BE2C (cell line): ENCODE measurements at regions not wholly inside any gene's neighbourhood (a gene's known extent, or its start where the extent isn't known, plus 50 kb on each side); places are given as distances from the start of the nearest gene placed in this dataset.
A peak's percentile ranks its signal among the peaks of the same experiment; 100 is the strongest.

Source experiments
- DNase-seq: peaks from one replicate; pipeline ENCODE4 v3.0.0-alpha.2; 2020
- H3K27me3 ChIP-seq: fragments of 250-450 bp; sonication (Bioruptor Pico); 2 replicates; pipeline ENCODE4 v1.5.1; 2020; ENCODE audit warnings: mild to moderate bottlenecking
- H3K36me3 ChIP-seq: fragments of 250-450 bp; sonication (Bioruptor Pico); 2 replicates; pipeline ENCODE4 v1.5.1; 2020; ENCODE audit warnings: mild to moderate bottlenecking
- H3K4me1 ChIP-seq: fragments of 250-450 bp; sonication (Bioruptor Pico); 2 replicates; pipeline ENCODE4 v1.5.1; 2020
- H3K4me3 ChIP-seq: 2 replicates; pipeline ENCODE4 v1.5.1; 2011; ENCODE audit warnings: low read depth, low read length
- H3K9me3 ChIP-seq: fragments of 250-450 bp; sonication (Bioruptor Pico); 2 replicates; pipeline ENCODE4 v1.5.1; 2020
- CTCF ChIP-seq: IDR thresholded peaks from 2 replicates; pipeline ENCODE4 v1.5.1; 2012; ENCODE audit warnings: mild to moderate bottlenecking, low read depth, low read length

DNA sequence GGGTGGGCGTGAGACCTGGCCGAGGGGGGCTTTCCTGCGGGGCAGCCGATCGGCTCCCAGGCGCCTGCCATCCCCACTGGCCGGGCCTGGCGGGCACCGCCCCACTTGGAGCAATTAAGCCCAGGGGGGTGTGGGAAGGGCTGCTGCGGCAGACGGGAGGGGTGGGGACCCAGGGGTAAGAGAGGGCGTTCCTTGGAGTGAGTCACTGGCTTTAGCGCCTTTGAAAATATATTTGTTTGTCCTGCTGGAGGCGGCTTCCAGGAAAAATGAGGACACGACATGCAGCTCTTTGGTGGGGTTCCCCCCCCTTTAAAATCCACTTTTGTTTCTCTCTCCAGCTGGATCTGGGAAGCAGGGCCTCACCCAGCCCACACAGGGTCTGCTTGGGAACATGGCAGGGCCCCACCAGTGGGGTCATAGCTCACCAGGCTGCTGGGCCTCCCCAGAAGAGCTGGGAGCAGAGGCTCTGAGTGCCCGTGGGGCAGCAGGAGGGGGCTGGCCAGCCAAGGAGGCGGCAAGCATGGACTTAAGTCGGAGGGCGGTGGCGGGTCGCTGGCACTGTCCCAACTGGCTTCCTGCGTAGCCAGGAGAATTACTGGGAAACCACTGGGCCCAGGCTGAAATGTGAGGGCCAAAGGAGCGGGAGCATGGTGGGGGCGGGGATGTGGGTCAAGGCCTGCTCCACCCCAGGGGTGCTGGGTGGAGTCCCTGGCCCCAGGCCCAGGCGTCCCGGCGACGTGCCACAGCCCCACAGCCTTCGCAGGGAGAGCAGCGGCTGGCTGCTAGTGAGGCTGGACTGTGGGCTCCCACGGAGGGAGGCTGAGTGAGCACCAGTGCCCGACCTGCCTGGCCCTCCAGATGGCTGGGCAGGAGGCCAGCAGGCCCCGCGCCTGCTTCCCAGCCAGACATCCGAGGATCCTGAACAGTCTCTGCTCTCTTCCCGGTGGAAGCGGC, 128.0 kb downstream of the RFLNA start:
- Histone ChIP-seq H3K27me3 (no peaks in the 10 kb centered on the region), H3K36me3 (peaks cover 78% of the 10 kb centered on the region), H3K9me3 (no peaks in the 10 kb centered on the region), H3K4me1 (peaks cover 34% of the 10 kb centered on the region), H3K4me3 (no peak overlapping the region)
- DNase-seq, result peak; percentile 94
- no peak for TF ChIP-seq CTCF

GRCh38 chr12:124422142-124422569, 127.3 kb downstream of the RFLNA start:
- no peak for DNase-seq
- Histone ChIP-seq H3K9me3 (no peaks in the 10 kb centered on the region), H3K4me1 (peaks cover 27% of the 10 kb centered on the region), H3K27me3 (no peaks in the 10 kb centered on the region), H3K4me3 (no peak overlapping the region), H3K36me3 (peaks cover 78% of the 10 kb centered on the region)
- TF ChIP-seq CTCF, result no peak

GRCh38 chr12:124420996-124421674, 126.2 kb downstream of the RFLNA start:
- no peak for TF ChIP-seq CTCF
- Histone ChIP-seq H3K9me3 (no peaks in the 10 kb centered on the region), H3K27me3 (no peaks in the 10 kb centered on the region), H3K4me3 (no peak overlapping the region), H3K4me1 (peaks cover 25% of the 10 kb centered on the region), H3K36me3 (peaks cover 69% of the 10 kb centered on the region)
- DNase-seq, result peak; percentile 57

GRCh38 chr12:124420041-124420995, 125.4 kb downstream of the RFLNA start:
- TF ChIP-seq CTCF, result no peak

DNA sequence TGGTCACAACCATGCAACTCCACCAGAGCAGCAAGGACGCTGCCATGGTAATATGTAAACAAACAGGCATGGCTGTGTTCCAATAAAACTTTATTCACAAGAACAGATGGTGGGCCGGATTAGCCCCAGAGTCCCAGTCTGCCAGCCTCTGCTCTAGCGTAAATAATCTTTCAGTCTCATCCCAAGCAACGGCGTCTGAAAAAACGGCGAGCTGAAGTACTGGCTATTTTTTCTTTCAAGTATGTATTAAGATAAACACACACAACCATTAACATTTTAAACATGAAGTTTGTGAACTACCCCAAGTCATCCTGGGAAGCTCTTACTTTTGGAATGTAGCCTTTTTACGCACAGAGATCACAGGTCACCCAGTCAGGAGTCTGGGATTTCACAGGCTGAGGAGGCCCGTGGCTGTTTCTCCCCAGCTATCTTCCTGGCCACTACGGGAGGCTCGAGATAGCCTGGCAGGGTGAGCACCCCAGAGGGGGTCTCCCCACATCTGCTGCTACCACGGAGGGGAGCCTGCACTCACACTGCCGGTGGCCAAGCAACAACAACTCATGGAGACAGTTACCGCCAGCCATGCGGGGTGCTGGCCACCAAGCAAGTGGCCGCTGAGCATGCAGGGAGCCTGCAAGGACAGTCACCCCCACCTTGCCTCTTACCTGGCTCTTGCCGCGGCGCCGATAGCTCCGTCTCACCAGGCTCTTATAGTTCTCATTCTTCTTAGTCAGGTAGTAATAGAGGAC, 124.6 kb downstream of the RFLNA start:
- DNase-seq, result no peak
- H3K36me3 ChIP-seq, result peaks cover 57% of the 10 kb centered on the region
- H3K9me3 ChIP-seq, result no peaks in the 10 kb centered on the region
- no peaks in the 10 kb centered on the region for H3K27me3 ChIP-seq
- no peak overlapping the region for H3K4me3 ChIP-seq
- no peak for TF ChIP-seq CTCF
- peaks cover 25% of the 10 kb centered on the region for H3K4me1 ChIP-seq

More at GRCh38 chr12:124420041-124420995, 125.4 kb downstream of the RFLNA start:
- no peaks in the 10 kb centered on the region for H3K27me3 ChIP-seq
- peaks cover 62% of the 10 kb centered on the region for H3K36me3 ChIP-seq
- no peak overlapping the region for H3K4me3 ChIP-seq
- H3K9me3 ChIP-seq, result no peaks in the 10 kb centered on the region
- no peak for DNase-seq
- peaks cover 25% of the 10 kb centered on the region for H3K4me1 ChIP-seq
